PFSK-1 (cell line): ENCODE measurements at regions not wholly inside any gene's neighbourhood (a gene's known extent, or its start where the extent isn't known, plus 50 kb on each side); places are given as distances from the start of the nearest gene placed in this dataset.

Source experiments
- FOXP2 ChIP-seq: optimal IDR thresholded peaks from 2 replicates; pipeline ENCODE3; 2011; ENCODE audit warnings: borderline replicate concordance, control low read depth, inconsistent platforms; ENCODE audit not compliant: insufficient read depth; ENCODE audit errors: extremely low read length, extremely low read depth
- POLR2AphosphoS5 ChIP-seq: IDR thresholded peaks from 2 replicates; pipeline ENCODE4 v1.6.1; 2012; ENCODE audit warnings: low read depth, mild to moderate bottlenecking, control low read depth, low read length, moderate library complexity
- SIN3A ChIP-seq: IDR thresholded peaks from 2 replicates; pipeline ENCODE4 v1.6.1; 2012; ENCODE audit warnings: mild to moderate bottlenecking, low read length, moderate library complexity, borderline replicate concordance; ENCODE audit not compliant: insufficient read depth
- TAF1 ChIP-seq: IDR thresholded peaks from 2 replicates; pipeline ENCODE4 v1.6.1; 2012; ENCODE audit warnings: low read length, control low read depth, borderline replicate concordance; ENCODE audit not compliant: insufficient read depth
- TF ChIP-seq, protein P1 (sequence below), 2 experiments: IDR thresholded peaks; 2 replicates each; pipeline versions ENCODE4 v1.6.1 to v1.8.0; 2011 to 2012; ENCODE audit warnings: low read depth in 2 of 2, low read length in 2 of 2, control low read depth in 1 of 2, inconsistent platforms in 1 of 2, mild to moderate bottlenecking in 1 of 2, moderate library complexity in 1 of 2; ENCODE audit not compliant: insufficient read depth in 1 of 2

DNA sequence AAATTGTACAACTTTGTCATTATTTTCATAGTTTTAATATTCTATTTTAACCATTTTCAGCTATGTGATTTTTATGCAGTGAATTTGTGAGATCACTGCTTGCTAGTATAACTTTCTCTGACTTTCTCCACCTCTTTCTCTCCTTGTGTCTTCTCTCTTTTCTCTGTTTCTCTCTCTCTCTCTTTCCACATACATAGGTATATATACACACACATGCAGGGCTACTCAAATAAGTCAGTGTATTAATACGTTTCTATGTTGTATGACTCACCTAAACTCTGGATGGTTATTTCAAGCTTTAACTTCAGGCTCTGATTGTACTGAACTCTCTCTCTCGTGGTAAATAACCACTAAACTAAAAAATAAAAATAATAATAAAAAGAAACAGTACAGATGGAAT is 1389.3 kb upstream of the ALCAM start:
- no peak for TF ChIP-seq FOXP2
- no peak for TF ChIP-seq POLR2AphosphoS5
- TF ChIP-seq, protein P1, sequence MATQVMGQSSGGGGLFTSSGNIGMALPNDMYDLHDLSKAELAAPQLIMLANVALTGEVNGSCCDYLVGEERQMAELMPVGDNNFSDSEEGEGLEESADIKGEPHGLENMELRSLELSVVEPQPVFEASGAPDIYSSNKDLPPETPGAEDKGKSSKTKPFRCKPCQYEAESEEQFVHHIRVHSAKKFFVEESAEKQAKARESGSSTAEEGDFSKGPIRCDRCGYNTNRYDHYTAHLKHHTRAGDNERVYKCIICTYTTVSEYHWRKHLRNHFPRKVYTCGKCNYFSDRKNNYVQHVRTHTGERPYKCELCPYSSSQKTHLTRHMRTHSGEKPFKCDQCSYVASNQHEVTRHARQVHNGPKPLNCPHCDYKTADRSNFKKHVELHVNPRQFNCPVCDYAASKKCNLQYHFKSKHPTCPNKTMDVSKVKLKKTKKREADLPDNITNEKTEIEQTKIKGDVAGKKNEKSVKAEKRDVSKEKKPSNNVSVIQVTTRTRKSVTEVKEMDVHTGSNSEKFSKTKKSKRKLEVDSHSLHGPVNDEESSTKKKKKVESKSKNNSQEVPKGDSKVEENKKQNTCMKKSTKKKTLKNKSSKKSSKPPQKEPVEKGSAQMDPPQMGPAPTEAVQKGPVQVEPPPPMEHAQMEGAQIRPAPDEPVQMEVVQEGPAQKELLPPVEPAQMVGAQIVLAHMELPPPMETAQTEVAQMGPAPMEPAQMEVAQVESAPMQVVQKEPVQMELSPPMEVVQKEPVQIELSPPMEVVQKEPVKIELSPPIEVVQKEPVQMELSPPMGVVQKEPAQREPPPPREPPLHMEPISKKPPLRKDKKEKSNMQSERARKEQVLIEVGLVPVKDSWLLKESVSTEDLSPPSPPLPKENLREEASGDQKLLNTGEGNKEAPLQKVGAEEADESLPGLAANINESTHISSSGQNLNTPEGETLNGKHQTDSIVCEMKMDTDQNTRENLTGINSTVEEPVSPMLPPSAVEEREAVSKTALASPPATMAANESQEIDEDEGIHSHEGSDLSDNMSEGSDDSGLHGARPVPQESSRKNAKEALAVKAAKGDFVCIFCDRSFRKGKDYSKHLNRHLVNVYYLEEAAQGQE (IDR thresholded peaks at IDR 0.05; ENCODE audit: insufficient read depth in 1 of 2, low read depth in 2 of 2, low read length in 2 of 2): no peak
- TF ChIP-seq TAF1: no peak
- no peak for TF ChIP-seq SIN3A

DNA sequence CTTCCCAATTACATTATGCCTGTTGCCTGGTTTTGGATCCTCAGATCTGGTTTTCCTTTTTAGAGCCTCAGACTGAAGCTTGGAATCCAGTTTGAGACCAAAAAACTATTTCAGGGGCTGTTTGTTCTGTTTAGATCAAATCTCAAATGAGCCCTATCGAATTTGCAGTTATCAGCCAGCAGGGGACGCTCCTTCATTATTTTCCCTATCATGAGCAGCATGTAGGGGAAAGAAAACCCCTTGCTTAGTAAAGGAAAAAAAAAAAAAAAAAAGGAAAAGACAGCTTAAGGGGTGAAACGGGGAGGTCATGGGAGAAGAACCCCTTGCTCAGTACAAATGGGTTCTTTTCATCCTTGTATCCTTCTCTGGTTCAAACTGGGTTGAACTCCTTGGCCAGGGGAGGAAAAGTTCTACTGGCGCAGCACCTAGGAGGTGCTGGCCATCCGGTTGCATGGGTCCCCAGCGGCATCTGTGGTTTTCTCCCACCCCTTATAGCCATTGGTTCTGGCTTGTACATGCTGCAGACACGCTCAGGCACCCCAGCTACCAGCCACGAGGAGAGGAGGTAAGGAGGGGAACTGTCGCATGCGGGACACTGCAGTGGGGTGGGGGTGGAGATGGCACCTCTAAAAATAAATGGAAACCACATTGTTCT is 1375.1 kb upstream of the ALCAM start:
- TF ChIP-seq POLR2AphosphoS5 (no peak), SIN3A (no peak), TAF1 (no peak), FOXP2 (no peak)
- TF ChIP-seq, protein P1 (IDR thresholded peaks at IDR 0.05; ENCODE audit: insufficient read depth in 1 of 2, low read depth in 2 of 2, low read length in 2 of 2): no peak

DNA sequence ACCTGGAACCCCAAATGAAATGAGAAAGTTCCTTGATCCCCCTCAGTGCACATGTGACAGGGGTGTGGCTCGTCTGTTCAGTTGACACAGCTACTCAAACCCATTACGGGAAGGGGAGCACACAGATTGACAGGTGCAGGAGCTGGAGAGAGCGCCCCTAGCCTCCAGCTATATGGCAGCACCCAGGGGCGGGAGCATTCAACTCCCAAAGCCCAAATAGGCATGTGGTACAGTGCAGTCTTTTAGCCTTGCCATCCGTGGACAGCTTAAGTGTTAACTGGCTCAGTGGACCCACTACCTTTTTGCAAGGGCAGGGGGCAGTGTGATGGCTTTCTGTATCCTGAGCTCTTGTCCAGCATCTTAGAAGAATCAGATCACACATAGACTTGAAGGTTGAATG is 1374.2 kb upstream of the ALCAM start:
- no peak for TF ChIP-seq SIN3A

DNA sequence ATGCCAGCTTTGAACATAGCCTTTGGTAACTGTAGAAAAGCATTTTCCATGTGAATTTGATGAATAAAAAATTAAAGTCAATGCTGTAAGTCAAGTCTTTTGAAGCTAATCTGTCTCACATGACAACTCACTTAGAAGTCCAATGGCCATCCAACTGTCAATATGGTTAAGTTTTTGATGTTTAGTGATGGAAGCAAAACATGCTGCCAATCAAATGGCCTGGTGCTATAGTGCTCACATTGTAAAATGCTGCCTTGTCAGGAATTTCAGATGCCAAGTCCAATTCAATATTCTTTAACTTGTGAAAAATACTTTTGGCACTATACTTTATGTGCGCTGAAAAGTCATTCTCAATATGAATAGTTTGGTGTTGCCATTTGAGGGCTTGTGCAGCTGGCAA is 1361.8 kb upstream of the ALCAM start:
- no peak for TF ChIP-seq SIN3A
- TF ChIP-seq FOXP2: no peak
- TF ChIP-seq, protein P1 (IDR thresholded peaks at IDR 0.05; ENCODE audit: insufficient read depth in 1 of 2, low read depth in 2 of 2, low read length in 2 of 2): no peak
- no peak for TF ChIP-seq POLR2AphosphoS5
- TF ChIP-seq TAF1: no peak

DNA sequence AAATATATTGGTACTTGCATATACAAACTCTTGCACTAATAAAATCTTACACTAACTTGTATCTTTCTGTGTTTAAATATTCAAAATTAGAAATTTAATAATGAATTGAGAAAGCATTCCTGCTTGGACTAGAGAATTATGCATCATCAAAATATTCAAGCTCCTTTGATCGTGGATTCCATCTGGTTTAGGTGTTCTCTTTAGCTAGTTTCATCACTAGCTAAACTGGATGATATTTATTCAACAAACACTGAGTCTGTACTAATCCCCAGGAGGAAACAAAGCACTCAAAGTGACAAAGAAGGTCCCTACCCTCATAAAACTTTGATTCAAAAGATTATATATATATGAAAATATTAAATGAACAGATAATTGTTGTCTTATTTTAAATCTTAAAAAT is 1360.9 kb upstream of the ALCAM start:
- no peak for TF ChIP-seq TAF1
- no peak for TF ChIP-seq POLR2AphosphoS5
- TF ChIP-seq, protein P1 (IDR thresholded peaks at IDR 0.05; ENCODE audit: insufficient read depth in 1 of 2, low read depth in 2 of 2, low read length in 2 of 2): no peak
- TF ChIP-seq SIN3A: no peak
- TF ChIP-seq FOXP2: no peak
